ENCODE measurements at regions not wholly inside any gene's neighbourhood (a gene's known extent, or its start where the extent isn't known, plus 50 kb on each side); places are given as distances from the start of the nearest gene placed in this dataset.

DNA sequence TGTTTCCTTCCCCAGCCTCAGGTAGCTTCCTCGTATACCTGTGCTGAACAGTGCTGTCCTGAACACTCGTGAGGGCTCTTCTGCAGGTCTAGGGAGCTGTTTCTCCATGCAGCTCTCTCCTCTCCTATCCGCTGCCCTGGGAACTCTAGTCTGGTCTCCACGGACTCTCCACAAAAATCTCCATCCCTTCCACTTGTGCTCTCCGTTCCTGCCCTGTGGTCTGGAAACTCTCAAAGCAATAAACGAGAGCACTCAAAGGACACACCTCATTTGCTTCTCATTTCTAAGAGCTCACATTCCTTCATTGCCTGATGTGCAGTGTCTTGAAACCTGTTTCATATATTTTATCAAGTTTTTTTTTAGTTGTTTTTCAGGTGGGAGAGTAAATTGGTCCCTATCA is 235.9 kb upstream of the RGS17 start:
- Histone ChIP-seq H3K9me3 (ENCODE audit: control insufficient read depth, low read length) (peaks cover 7% of the 10 kb centered on the region), H3K4me1 (ENCODE audit: control insufficient read depth, insufficient read depth, low read length) (no peaks in the 10 kb centered on the region), H3K27me3 (ENCODE audit: control insufficient read depth, insufficient read depth, low read length, poor library complexity, severe bottlenecking) (no peaks in the 10 kb centered on the region), H3K27ac (ENCODE audit: low read depth, low read length) (no peak overlapping the region), H3K4me3 (ENCODE audit: low read length) (no peak overlapping the region), H3K36me3 (ENCODE audit: control insufficient read depth, insufficient read depth, low read length) (no peaks in the 10 kb centered on the region), H3K9ac (ENCODE audit: extremely low read depth, low read length, poor library complexity, severe bottlenecking) (no peak overlapping the region)
- peaks cover 1% of the 10 kb centered on the region for H3K9me3 Mint-ChIP-seq
- H3K27ac Mint-ChIP-seq, result no peak overlapping the region
- H3K4me1 Mint-ChIP-seq, result no peaks in the 10 kb centered on the region
- TF ChIP-seq, protein P1, sequence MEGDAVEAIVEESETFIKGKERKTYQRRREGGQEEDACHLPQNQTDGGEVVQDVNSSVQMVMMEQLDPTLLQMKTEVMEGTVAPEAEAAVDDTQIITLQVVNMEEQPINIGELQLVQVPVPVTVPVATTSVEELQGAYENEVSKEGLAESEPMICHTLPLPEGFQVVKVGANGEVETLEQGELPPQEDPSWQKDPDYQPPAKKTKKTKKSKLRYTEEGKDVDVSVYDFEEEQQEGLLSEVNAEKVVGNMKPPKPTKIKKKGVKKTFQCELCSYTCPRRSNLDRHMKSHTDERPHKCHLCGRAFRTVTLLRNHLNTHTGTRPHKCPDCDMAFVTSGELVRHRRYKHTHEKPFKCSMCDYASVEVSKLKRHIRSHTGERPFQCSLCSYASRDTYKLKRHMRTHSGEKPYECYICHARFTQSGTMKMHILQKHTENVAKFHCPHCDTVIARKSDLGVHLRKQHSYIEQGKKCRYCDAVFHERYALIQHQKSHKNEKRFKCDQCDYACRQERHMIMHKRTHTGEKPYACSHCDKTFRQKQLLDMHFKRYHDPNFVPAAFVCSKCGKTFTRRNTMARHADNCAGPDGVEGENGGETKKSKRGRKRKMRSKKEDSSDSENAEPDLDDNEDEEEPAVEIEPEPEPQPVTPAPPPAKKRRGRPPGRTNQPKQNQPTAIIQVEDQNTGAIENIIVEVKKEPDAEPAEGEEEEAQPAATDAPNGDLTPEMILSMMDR (conservative IDR thresholded peaks at IDR 0.05), result no peak
- H3K27me3 Mint-ChIP-seq (ENCODE audit: insufficient read depth), result no peaks in the 10 kb centered on the region
- no peak overlapping the region for H3K4me3 Mint-ChIP-seq
- DNase-seq, result no peak
- WGBS, 2 experiments (ENCODE audit: insufficient coverage in 1 of 2, insufficient read length in 1 of 2), result 83 to 89% methylated on average over 6 of the region's 6 CpGs
- no peaks in the 10 kb centered on the region for H3K36me3 Mint-ChIP-seq (ENCODE audit: low read depth)

GRCh38 chr6:153357391-153357790 is 226.3 kb upstream of the RGS17 start:
- Mint-ChIP-seq H3K4me3 (no peak overlapping the region), H3K27ac (no peak overlapping the region), H3K27me3 (ENCODE audit: insufficient read depth) (no peaks in the 10 kb centered on the region), H3K9me3 (peaks cover 12% of the 10 kb centered on the region), H3K4me1 (no peaks in the 10 kb centered on the region), H3K36me3 (ENCODE audit: low read depth) (no peaks in the 10 kb centered on the region)
- WGBS, 2 experiments (ENCODE audit: insufficient coverage in 1 of 2, insufficient read length in 1 of 2), result 81 to 91% methylated on average over 4 to 6 of the region's 6 CpGs
- H3K27me3 ChIP-seq (ENCODE audit: control insufficient read depth, insufficient read depth, low read length, poor library complexity, severe bottlenecking), result no peaks in the 10 kb centered on the region
- no peaks in the 10 kb centered on the region for H3K36me3 ChIP-seq (ENCODE audit: control insufficient read depth, insufficient read depth, low read length)
- TF ChIP-seq, protein P1 (conservative IDR thresholded peaks at IDR 0.05), result no peak
- peaks cover 20% of the 10 kb centered on the region for H3K9me3 ChIP-seq (ENCODE audit: control insufficient read depth, low read length)
- no peak overlapping the region for H3K4me3 ChIP-seq (ENCODE audit: low read length)
- H3K4me1 ChIP-seq (ENCODE audit: control insufficient read depth, insufficient read depth, low read length), result no peaks in the 10 kb centered on the region
- H3K9ac ChIP-seq (ENCODE audit: extremely low read depth, low read length, poor library complexity, severe bottlenecking), result no peak overlapping the region
- DNase-seq, result no peak
- no peak overlapping the region for H3K27ac ChIP-seq (ENCODE audit: low read depth, low read length)

DNA sequence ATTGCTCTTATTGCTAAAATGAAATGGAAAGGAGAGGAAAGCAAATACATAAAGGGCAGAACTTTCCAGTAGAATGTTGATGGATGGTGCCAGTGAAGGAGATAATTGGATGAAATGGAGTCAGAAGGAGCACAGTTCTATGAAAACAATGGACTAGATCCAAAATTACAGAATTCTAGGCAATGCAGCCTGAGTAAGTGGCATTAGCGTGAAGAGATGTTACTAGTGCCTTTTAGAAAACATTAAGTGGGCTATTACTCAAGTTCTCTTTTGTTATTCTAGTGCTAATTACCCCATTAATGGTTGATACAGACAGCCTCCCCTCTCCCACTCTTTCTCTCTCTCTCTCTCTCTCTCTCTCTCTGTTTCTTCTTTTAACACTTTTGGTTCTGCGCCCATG is 209.5 kb upstream of the RGS17 start:
- no peak overlapping the region for H3K27ac ChIP-seq (ENCODE audit: low read depth, low read length)
- H3K4me1 Mint-ChIP-seq, result no peaks in the 10 kb centered on the region
- WGBS, 2 experiments (ENCODE audit: insufficient coverage in 1 of 2, insufficient read length in 1 of 2), result 95% methylated on average over 1 of the region's 2 CpGs; no CpG with 5 or more reads in 1 of the 2 experiments

More for the DNA sequence above, 209.5 kb upstream of the RGS17 start:
- H3K27me3 ChIP-seq (ENCODE audit: control insufficient read depth, insufficient read depth, low read length, poor library complexity, severe bottlenecking), result no peaks in the 10 kb centered on the region
- Mint-ChIP-seq H3K36me3 (ENCODE audit: low read depth) (peaks cover 2% of the 10 kb centered on the region), H3K27ac (no peak overlapping the region), H3K9me3 (peaks cover 11% of the 10 kb centered on the region), H3K27me3 (ENCODE audit: insufficient read depth) (no peaks in the 10 kb centered on the region), H3K4me3 (no peak overlapping the region)
- H3K9me3 ChIP-seq (ENCODE audit: control insufficient read depth, low read length), result peaks cover 2% of the 10 kb centered on the region
- no peak for DNase-seq
- TF ChIP-seq, protein P1 (conservative IDR thresholded peaks at IDR 0.05), result no peak
- no peaks in the 10 kb centered on the region for H3K4me1 ChIP-seq (ENCODE audit: control insufficient read depth, insufficient read depth, low read length)
- no peak overlapping the region for H3K9ac ChIP-seq (ENCODE audit: extremely low read depth, low read length, poor library complexity, severe bottlenecking)
- no peak overlapping the region for H3K4me3 ChIP-seq (ENCODE audit: low read length)
- H3K36me3 ChIP-seq (ENCODE audit: control insufficient read depth, insufficient read depth, low read length), result no peaks in the 10 kb centered on the region

Data from endodermal cell (in vitro differentiated cells).